Nephron (organoid): ENCODE measurements at regions not wholly inside any gene's neighbourhood (a gene's known extent, or its start where the extent isn't known, plus 50 kb on each side); places are given as distances from the start of the nearest gene placed in this dataset.
A peak's percentile ranks its signal among the peaks of the same experiment; 100 is the strongest.

Source experiments
- H3K27ac Mint-ChIP-seq, 3 experiments: 2 replicates each; pipeline ENCODE4 v1.8.0; 2020; ENCODE audit warnings: mixed read lengths in 3 of 3, mild to moderate bottlenecking in 2 of 3, moderate library complexity in 1 of 3
- H3K27me3 Mint-ChIP-seq: 2 replicates; pipeline ENCODE4 v1.8.0; 2021; ENCODE audit warnings: low read depth, mild to moderate bottlenecking, moderate library complexity, mixed read lengths
- H3K36me3 Mint-ChIP-seq: 2 replicates; pipeline ENCODE4 v1.8.0; 2020; ENCODE audit warnings: low read depth, mixed read lengths
- H3K4me1 Mint-ChIP-seq: 2 replicates; pipeline ENCODE4 v1.8.0; 2020; ENCODE audit warnings: mixed read lengths
- H3K4me3 Mint-ChIP-seq, 3 experiments: 2 replicates each; pipeline ENCODE4 v1.8.0; 2020; ENCODE audit warnings: mild to moderate bottlenecking in 3 of 3, mixed read lengths in 3 of 3, moderate library complexity in 2 of 3
- H3K9me3 Mint-ChIP-seq: 2 replicates; pipeline ENCODE4 v1.8.0; 2020; ENCODE audit warnings: mixed read lengths
- TF ChIP-seq, protein P1 (sequence below), 3 experiments: fragments of 200-600 bp; sonication (generic); IDR thresholded peaks; one replicate each; pipeline ENCODE4 v1.5.0; 2021; ENCODE audit warnings: antibody characterized with exemption in 3 of 3; ENCODE audit not compliant: unreplicated experiment in 3 of 3

- Mint-ChIP-seq H3K4me1 (peaks cover 67% of the 10 kb centered on the region), H3K4me3 (no peak overlapping the region), H3K27me3 (peaks cover 4% of the 10 kb centered on the region), H3K9me3 (no peaks in the 10 kb centered on the region), H3K27ac (peak overlapping the region in 2 of 3 experiments; percentile 86 to 93), H3K36me3 (no peaks in the 10 kb centered on the region)
- TF ChIP-seq, protein P1, sequence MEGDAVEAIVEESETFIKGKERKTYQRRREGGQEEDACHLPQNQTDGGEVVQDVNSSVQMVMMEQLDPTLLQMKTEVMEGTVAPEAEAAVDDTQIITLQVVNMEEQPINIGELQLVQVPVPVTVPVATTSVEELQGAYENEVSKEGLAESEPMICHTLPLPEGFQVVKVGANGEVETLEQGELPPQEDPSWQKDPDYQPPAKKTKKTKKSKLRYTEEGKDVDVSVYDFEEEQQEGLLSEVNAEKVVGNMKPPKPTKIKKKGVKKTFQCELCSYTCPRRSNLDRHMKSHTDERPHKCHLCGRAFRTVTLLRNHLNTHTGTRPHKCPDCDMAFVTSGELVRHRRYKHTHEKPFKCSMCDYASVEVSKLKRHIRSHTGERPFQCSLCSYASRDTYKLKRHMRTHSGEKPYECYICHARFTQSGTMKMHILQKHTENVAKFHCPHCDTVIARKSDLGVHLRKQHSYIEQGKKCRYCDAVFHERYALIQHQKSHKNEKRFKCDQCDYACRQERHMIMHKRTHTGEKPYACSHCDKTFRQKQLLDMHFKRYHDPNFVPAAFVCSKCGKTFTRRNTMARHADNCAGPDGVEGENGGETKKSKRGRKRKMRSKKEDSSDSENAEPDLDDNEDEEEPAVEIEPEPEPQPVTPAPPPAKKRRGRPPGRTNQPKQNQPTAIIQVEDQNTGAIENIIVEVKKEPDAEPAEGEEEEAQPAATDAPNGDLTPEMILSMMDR (IDR thresholded peaks at IDR 0.05; ENCODE audit: unreplicated experiment in 3 of 3) = no peak
Measured at GRCh38 chr17:77352996-77353395, 212.2 kb downstream of the SEC14L1 start.

GRCh38 chr17:77353684-77354419, 213.1 kb downstream of the SEC14L1 start:
- Mint-ChIP-seq H3K36me3 (no peaks in the 10 kb centered on the region), H3K27me3 (peaks cover 4% of the 10 kb centered on the region), H3K27ac (peak overlapping the region; percentile 68 to 93 (median 86)), H3K9me3 (no peaks in the 10 kb centered on the region), H3K4me3 (peak overlapping the region in 1 of 3 experiments; percentile 9), H3K4me1 (peaks cover 72% of the 10 kb centered on the region)
- TF ChIP-seq, protein P1 (IDR thresholded peaks at IDR 0.05; ENCODE audit: unreplicated experiment in 3 of 3) = no peak

- Mint-ChIP-seq H3K36me3 (no peaks in the 10 kb centered on the region), H3K4me3 (no peak overlapping the region), H3K27me3 (peaks cover 4% of the 10 kb centered on the region), H3K9me3 (no peaks in the 10 kb centered on the region), H3K4me1 (peaks cover 77% of the 10 kb centered on the region), H3K27ac (peak overlapping the region; percentile 68 to 97 (median 93))
- TF ChIP-seq, protein P1 (IDR thresholded peaks at IDR 0.05; ENCODE audit: unreplicated experiment in 3 of 3) = no peak
Measured at GRCh38 chr17:77354420-77354669, 213.6 kb downstream of the SEC14L1 start.

DNA sequence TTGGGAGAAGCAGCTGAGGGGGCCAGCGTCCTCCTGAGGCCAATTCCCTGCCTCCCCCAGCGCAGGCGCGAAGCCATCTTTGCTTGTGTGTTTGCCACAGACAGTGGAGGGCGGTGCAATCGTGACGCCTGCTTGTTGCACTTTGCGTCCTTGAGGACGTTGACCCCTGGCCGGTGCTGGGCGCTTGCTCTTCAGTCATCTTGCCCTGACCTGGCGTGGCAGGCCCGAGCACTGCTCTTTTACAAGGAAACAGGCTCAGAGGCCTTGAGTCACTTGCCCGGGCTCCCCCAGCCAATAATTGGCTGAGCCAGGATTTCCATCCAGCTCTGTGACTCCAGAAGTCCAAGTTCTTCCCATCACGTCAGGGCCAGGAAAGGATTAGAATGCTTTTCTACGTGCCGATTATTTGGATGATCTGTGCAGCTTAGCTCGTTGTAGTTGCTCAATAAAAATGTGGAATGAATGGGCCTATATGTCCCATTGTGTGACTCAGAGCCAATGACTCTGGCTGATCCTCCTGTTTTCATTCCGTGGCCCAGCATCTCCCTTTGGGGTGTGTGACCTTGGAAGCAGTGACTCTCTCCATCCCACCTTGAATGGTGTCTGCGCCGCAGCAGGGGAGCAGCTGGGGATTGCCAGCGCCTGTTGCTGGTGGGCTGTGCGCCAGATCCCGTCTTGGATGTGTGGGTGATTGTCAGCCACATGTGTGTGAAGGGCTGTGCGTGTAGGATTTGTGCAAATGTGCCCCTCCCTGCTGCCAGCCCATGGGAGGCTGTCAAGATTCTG, 214.1 kb downstream of the SEC14L1 start:
- TF ChIP-seq, protein P1 (IDR thresholded peaks at IDR 0.05; ENCODE audit: unreplicated experiment in 3 of 3) = no peak
- peak overlapping the region in 1 of 3 experiments; percentile 47 for H3K4me3 Mint-ChIP-seq
- peak overlapping the region; percentile 49 to 97 (median 93) for H3K27ac Mint-ChIP-seq
- H3K27me3 Mint-ChIP-seq = peaks cover 4% of the 10 kb centered on the region
- H3K9me3 Mint-ChIP-seq = no peaks in the 10 kb centered on the region
- no peaks in the 10 kb centered on the region for H3K36me3 Mint-ChIP-seq
- peaks cover 79% of the 10 kb centered on the region for H3K4me1 Mint-ChIP-seq

- Mint-ChIP-seq H3K9me3 (no peaks in the 10 kb centered on the region), H3K27me3 (peaks cover 4% of the 10 kb centered on the region), H3K36me3 (no peaks in the 10 kb centered on the region), H3K27ac (peak overlapping the region in 1 of 3 experiments; percentile 86), H3K4me3 (no peak overlapping the region), H3K4me1 (peaks cover 66% of the 10 kb centered on the region)
- TF ChIP-seq, protein P1 (IDR thresholded peaks at IDR 0.05; ENCODE audit: unreplicated experiment in 3 of 3) = no peak
Measured at GRCh38 chr17:77356109-77356689, 215.4 kb downstream of the SEC14L1 start.
